GM21529 (cell line): ENCODE measurements at regions not wholly inside any gene's neighbourhood (a gene's known extent, or its start where the extent isn't known, plus 50 kb on each side); places are given as distances from the start of the nearest gene placed in this dataset.

Source experiments
- ATAC-seq: cut with Tn5 transposase; IDR thresholded peaks from one replicate; pipeline ENCODE4 v1.9.1; 2021; ENCODE audit not compliant: unreplicated experiment

DNA sequence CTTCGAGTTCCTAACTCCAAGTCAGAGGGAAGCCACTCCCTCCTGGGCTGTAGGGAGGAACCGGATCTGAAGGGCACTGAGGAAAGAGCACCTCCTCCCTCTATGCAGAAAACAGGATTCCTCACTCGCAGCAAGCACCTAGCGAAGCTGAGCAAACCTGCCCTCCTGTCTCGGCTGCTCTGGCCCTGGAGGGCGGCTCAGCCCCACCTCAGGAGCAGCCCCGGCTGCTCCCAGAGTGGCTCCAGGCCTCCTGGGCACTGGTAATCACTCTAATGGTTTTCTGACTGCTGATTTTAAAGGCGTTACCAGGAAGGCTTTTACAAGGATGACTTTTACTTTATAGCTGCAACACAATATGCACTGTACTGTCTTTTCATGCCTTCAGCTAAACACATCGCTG is 312.5 kb downstream of the TEX29 start:
- ATAC-seq, result no peak

DNA sequence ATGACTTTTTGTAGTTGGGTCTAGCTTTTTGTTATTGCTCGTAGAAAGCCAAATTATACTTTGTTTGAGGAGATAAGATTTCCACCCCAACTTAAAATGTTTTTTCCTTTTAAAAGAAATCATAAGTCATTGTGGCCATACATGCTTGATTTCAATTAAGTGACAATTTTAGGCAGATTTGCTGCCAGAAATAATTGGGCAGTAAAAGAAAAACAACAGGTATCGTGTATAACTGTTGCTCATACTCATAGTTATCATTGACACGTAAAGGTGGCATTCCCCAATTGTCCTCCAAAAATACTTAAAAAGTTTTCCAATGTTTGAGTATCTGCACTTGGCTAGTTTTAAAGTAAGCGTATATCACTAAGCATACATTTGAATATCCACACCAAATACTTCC is 313.0 kb downstream of the TEX29 start:
- no peak for ATAC-seq

DNA sequence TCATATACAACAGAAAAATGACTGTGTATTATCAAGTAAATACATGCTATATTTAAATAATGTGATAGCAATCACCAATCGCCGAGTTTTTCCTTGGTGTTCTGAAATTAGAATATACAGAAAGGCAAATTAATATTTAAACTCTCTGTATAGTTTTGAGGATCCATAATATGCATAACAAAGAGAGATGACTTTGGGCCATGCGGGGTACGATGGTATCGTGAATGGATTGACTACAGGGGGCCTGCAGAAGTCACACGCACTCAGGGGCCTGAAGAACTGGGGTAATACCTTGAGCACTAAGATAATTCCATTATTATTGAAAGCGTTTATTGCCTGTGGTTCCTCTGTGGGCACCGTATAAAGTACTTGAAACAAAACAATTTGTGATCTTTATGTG is 314.0 kb downstream of the TEX29 start:
- no peak for ATAC-seq

DNA sequence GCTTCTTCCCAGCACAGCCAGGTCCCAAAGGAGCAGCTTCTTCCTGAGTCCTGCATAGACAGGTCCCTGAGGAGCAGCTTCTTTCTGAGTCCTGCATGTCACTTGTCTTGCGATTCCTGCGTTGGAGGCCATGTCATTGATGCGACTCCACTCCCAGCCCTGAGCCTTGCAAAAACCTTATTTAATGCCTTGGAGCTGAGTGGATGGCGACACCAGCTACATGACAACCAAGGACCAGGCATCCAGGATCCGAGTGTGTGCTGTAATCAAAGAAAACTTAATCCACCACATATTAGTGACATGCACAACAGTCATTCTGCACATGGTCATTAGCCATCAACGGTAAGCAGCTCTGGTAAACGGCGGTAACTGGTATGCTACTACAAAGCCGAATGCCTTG is 315.8 kb downstream of the TEX29 start:
- ATAC-seq, result no peak

DNA sequence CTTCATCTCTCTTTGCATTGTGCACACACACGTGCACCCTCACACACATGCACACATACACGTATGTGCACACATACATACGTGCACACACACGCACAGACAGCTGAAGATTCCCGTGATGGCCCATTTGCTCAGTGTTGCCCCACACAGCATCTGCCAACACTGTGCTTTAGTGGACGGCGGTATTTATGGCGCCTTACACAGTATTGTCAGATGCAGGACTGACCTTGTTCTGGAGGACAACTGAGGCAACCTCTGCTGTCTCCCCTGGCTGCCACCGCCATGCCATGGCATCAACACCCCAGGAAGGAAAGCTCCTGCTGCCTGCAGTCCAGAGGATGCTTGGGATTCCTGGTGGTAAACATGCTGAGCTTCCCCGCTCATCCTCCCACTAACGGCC is 316.4 kb downstream of the TEX29 start:
- no peak for ATAC-seq

DNA sequence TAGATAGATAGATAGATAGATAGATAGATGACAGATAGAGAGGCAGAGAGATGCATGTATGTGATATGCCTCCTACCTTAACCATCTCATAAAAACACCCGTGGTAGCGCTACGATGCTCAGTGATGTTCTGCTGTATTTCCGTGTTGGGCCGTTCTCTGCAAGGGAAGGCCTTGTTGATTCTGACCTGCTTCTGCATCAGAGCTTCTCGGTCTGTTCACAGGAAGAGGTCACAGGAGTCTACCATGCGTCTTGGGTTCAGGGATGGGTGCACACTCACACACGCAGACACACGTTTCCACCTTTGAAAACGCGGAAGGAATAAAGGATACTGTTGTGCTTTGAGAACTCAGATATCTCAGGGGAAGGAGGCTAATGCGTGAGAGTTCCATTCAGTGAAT is 316.9 kb downstream of the TEX29 start:
- no peak for ATAC-seq

DNA sequence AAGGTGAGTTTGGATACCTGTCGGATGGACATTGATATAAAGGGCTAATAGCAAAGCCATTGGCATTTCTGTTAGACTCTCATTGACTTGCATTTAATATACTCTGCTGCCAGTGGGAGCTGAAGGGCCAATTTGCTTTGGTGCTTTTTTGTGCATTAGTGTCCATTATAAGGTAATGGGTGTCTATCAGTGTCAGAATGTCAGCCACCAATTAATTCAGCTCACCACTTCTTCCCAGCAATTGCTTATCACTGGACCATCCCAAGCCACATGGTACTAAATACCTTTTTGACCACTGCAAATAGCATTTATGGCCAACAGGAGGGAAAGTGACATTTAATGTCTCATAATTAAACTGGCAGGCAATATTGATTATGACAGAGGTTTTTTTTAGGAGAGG is 317.8 kb downstream of the TEX29 start:
- ATAC-seq, result no peak

DNA sequence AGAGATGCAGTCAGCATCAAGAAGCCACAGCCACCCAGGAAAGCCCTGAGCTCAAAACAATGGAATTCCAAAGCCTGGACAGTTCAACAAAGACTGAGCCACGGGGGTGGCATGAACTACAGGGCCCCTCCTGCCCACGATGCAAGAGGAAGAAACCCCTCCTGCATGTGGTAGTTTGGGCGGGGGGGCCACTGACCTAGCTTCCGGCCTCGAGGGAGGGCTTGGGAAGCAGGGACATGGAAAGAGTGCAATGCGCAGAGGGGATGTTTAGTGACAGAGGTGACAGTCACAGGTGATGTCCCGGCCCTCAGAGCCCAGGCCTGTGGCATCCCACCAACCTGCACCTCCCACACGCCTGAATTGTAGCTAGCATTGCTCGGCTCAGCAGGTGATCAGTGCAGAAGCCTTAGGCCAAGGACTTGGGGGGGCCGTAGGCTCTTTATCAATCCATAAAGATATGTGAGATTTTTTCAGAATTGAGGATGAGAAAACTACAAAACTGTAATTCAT is 318.8 kb downstream of the TEX29 start:
- ATAC-seq, result no peak

DNA sequence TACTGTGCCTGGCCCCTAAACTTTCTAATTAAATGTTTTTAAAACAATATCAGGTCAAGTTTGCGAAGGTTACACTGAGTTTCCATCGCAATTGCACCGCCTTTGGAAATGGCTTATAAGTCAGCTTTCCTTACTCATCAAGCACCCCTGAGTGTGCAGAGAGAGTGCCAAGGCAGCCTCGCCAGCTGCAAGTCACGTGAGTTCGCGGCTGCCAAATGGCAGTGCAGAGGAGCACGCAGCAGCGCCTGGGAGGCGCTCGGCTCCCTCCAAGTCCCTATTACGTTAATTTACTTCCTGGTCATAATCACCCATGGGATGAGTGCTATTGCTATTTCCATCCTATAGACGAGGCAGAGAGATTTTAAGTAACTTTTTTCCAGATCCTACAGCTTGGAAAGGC is 319.6 kb downstream of the TEX29 start:
- ATAC-seq, result no peak

DNA sequence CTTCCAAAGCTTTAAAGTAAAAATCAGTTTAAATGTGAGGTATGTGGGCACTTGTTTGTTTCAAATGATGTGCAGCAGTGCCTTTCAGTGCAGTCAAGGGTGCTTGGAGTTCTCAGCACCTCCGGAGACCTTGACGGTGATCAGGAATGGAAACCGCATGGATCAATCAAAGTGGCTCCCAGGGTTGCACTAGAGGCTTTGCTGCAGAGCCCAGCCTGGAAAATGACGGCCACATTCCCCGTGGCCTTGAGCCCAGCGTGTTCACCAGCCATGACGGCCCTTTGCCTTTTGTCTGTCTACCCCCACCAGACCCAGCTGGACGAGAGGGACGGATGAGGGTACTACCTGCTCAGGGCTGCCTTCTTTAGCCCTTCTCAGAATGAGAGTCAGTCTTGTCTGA is 320.0 kb downstream of the TEX29 start:
- no peak for ATAC-seq

DNA sequence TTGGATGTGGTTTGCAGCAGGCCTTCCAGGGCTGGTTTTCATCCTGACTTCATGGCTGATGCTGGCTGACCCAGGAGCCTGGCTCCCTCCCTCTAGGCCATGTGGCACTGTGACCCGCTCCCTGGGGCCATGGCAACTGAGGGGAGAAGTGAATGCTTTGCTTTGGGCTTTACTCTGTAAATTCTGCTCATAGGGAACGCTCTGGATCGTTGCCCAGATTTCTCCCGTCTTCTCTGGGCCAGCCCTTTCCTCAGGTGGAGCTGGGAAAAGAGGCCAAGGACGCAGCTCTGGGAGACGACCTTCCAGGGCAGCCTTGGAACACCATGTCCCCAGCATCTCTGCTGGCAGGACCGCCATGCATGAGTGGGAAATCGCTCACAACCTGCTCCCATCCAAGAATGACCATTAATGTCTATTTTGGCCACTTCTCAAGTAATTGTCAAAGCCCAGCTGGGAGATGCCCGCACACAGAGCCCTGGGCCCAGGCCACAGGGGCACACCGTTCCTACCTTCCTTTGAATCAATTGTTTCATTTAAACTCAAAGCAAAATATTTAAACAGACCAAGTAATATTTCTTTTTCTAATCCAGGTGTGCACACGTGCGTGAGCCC is 321.8 kb downstream of the TEX29 start:
- no peak for ATAC-seq

DNA sequence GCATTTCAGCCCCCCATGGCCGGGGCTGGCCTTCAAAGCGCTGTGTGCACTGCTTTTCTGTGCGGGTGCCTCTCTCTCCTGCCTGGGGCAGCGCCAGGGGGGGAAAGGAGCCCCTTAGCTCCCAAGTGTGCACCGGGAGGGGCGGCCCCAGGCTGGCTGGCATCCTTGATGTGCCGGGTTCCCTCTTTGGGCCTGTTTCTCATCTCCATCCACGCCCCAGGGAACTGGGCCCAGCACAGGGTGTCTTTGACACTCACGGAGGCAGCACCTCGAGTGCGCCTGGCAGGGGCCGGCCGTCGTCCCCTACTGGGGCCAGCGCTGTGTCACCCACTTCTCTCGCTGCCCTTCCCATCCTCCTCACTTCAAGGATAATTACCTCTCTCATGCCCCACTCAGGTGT is 324.3 kb downstream of the TEX29 start:
- ATAC-seq, result no peak

DNA sequence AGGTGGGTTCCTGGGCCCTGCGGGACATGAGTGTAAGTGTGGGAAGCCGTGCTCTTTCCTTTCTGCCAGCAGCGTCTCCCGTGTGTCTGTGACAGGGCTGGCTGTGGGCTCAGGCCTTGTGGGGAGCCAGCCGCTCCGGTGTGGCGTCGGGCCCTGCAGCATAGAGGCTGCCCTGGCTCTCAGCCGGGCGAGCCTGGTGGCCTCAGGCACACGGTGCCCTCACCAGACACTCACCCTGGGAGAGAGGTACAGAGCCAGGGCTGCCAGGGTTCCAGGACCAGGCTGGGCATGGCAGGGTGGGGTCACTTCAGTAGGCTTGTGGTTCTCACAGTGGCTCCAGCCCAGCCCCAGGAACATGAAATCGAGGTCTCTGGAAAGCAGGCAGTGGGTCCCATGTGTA is 324.8 kb downstream of the TEX29 start:
- ATAC-seq, result no peak

DNA sequence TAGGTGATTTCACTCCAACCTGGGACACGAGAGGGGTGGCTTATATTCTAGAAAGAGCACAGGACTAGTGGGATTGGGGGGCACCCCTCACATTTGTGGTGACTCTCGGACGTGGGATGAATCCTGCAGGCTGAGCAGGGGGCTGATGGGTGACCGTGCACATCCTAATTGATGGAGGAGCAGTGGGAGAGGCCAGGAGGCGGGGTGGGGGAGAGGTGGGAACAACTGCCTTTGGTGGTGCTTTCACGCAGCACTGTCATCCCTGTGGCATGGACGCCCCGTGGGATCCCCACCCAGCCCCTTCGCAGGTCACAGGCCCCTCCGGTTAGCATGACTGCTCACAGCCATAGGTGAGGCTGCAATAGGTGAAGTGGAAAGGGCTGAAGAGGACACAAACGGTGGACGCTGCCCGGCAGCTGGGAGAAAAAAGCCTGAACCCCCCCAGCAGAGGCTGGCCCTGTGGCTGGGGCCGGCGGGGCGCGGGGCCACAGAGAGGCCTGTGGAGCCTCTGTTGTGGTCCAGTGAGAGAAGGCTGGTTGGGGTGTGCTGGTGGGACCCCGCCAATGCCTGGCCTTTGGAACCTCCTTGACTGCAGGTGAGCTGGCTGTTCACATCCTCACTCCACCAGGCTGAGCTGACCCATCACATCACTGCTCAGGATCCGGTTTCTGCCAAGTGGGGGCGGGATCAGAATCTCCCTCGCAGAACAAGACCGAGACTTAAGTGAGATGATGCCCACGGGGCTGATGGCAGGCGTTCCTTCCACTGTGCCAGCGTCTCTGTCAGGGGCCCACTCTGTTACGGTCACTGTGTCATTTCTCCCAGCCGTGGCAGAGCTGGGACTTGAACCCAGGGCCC is 325.4 kb downstream of the TEX29 start:
- no peak for ATAC-seq

DNA sequence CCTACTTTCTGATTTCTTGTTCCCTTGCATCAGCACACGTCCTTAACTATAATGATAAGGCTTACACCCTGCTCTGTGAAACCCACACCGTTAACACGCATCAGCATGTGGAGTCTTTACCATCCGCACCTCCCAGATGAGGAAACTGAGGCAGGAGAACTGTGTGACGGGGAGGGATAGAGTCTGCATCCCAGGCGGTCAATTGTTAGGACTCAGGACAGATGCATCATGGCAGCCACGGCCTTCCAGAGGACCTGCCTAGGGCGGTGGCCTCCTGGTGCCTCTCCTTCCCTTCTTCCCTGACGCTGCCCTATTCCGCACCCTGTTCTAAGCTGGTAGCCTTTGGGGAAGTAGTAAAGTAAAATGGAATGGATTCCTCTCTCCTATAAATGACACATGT is 326.0 kb downstream of the TEX29 start:
- no peak for ATAC-seq

DNA sequence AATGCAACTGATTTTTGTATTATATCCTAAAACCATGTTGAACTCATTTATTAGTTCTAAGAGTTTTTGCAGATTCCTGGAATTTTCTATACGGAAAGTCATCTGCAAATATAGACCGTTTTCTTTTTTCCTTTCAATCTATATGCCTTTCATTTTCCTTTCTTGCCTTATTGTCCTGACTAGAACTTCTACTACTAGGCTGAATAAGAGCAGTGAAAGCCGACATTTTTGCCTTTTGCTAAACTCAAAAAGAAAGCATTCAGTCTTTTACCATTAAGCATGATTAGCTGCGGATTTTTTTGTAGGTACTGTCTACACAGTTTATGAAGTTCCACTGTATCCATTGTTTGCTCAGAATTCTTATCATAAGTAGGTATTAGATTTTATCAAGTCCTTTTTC is 328.4 kb downstream of the TEX29 start:
- no peak for ATAC-seq

DNA sequence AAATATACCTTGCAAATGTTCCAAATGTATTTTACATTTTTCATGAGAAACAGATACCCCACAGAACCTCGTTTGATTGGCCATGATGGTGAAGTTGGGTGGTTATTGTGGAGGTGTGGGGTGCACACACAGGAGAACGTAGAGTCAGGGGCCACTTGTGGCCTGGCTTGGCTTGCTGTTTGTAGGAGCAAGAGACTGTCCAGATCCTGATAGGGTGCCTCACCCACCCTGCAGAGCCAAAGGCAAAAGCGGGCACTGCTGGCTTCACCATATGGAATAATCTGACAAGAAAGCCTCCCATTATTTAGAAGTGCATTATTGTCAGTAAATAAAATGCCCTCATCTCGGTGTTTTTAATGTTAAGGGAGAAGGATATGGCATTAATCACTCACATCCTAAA is 330.2 kb downstream of the TEX29 start:
- ATAC-seq, result no peak

DNA sequence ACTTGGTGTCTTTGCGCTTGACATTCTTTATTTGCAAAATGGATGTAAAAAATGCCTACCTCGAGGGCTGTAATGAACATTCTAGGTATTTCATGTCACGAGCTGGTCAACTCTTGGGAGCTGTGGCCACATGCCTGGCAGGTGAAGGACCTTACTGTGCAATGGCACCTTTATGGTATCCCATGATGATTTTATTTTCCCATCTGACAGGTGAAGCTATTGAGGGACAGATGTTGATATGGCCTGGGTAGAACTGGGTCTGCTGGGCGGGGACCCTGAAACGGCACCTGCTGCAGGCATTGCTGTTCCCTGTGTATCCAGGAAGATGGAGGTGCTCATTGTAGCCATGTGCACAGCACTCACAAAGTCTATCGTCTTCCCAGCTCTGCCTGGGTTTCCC is 332.2 kb downstream of the TEX29 start:
- ATAC-seq, result no peak

DNA sequence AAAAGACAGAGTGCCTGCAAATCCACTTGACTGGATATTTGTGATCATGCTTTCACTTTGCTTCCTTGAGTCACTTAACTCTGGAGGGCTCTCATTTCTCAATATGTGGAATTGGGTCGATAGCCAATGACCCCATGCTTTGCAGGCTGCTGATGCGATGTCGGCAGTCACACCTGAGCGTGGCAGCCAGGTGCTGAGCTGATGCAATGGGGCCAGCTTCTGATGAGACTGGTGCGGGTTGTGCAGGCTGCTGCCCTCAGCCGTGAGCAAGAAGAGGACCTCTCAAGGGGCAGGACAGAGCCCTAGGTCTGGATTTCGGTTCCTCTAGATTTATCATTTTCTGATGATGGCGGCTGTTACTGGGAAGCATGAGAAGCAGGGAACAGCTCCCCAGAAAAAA is 334.1 kb downstream of the TEX29 start:
- ATAC-seq, result no peak

DNA sequence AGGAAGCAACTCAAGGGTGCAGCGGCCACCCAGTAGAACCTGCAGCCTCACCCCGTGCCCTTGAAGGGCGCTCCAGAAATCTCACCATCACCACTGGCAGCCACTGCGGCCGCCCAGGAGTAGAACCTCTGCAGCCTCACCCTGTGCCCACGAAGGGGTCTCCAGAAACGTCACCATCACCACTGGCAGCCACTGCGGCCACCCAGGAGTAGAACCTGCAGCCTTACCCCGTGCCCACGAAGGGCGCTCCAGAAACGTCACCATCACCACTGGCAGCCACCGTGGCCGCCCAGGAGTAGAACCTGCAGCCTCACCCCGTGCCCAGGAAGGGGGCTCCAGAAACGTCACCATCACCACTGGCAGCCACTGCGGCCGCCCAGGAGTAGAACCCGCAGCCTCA is 336.0 kb downstream of the TEX29 start:
- no peak for ATAC-seq

DNA sequence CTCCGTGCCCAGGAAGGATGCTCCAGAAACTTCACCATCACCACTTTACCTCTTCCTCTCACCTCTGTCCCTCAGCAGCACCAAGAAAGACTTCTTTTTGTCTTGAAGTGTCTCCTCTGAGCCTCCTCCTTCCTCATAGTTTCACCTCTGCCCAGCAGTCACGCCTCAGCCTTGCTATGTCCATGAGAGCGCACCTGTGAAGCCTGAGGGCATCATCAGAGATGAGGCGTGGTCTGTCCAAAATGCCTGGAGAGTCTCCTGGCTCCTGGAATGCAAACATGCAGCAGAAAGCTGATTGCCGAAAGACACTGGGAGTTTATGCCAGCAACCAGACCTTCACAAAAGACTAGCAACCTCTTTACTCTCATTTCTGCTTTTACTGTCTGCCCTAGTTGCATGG is 336.6 kb downstream of the TEX29 start:
- no peak for ATAC-seq
